ENCODE measurements at regions not wholly inside any gene's neighbourhood (a gene's known extent, or its start where the extent isn't known, plus 50 kb on each side); places are given as distances from the start of the nearest gene placed in this dataset.

DNA sequence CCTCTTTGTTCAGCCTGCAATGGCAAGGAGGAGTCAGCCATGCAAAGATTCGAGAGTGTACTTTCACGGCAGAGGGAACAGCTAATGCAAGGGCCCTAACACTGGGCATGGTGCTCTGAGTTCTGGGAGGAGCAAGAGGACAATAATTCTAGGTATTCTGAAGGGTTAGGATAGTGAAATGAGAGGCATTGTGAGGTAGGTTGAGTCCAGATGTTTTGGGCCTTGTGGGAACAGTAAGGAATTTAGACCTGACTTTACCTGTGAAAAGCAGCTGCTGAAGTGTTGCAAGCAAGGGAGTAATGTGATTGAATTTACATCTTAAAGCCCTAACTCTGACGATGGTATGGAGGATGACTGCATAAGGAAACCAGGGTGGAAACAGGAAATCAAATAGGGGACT lies 211.6 kb downstream of the CNTN3 start:
- no peak for DNase-seq (ENCODE audit: low spot score in 2 of 2)
- H3K4me1 ChIP-seq: no peaks in the 10 kb centered on the region
- no peak overlapping the region for H3K27ac ChIP-seq
- no peaks in the 10 kb centered on the region for H3K27me3 ChIP-seq
- intact Hi-C loops (cut with DNase I; ENCODE audit: low total_unique reads): no loop called here
- TF ChIP-seq POLR2A (IDR thresholded peaks at IDR 0.05) (no peak), POLR2AphosphoS5 (IDR thresholded peaks at IDR 0.05) (no peak)
- TF ChIP-seq, protein P1, sequence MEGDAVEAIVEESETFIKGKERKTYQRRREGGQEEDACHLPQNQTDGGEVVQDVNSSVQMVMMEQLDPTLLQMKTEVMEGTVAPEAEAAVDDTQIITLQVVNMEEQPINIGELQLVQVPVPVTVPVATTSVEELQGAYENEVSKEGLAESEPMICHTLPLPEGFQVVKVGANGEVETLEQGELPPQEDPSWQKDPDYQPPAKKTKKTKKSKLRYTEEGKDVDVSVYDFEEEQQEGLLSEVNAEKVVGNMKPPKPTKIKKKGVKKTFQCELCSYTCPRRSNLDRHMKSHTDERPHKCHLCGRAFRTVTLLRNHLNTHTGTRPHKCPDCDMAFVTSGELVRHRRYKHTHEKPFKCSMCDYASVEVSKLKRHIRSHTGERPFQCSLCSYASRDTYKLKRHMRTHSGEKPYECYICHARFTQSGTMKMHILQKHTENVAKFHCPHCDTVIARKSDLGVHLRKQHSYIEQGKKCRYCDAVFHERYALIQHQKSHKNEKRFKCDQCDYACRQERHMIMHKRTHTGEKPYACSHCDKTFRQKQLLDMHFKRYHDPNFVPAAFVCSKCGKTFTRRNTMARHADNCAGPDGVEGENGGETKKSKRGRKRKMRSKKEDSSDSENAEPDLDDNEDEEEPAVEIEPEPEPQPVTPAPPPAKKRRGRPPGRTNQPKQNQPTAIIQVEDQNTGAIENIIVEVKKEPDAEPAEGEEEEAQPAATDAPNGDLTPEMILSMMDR (IDR thresholded peaks at IDR 0.05): no peak
- no peak overlapping the region for H3K4me3 ChIP-seq
- H3K9me3 ChIP-seq: peaks cover 0 to 9% of the 10 kb centered on the region in 2 donors
- no peaks in the 10 kb centered on the region for H3K36me3 ChIP-seq

- H3K4me1 ChIP-seq: no peaks in the 10 kb centered on the region
- H3K4me3 ChIP-seq: no peak overlapping the region
- H3K27ac ChIP-seq: no peak overlapping the region
- peaks cover 0 to 18% of the 10 kb centered on the region in 2 donors for H3K9me3 ChIP-seq
- no peak for DNase-seq (ENCODE audit: low spot score in 2 of 2)
- no peaks in the 10 kb centered on the region for H3K36me3 ChIP-seq
- H3K27me3 ChIP-seq: no peaks in the 10 kb centered on the region
- TF ChIP-seq, protein P1 (IDR thresholded peaks at IDR 0.05): no peak
- TF ChIP-seq POLR2AphosphoS5 (IDR thresholded peaks at IDR 0.05): no peak
- TF ChIP-seq POLR2A (IDR thresholded peaks at IDR 0.05): no peak
- intact Hi-C loops (cut with DNase I; ENCODE audit: low total_unique reads): no loop called here
These were observed 221.0 kb downstream of the CNTN3 start for GRCh38 chr3:74393426-74393825.

DNA sequence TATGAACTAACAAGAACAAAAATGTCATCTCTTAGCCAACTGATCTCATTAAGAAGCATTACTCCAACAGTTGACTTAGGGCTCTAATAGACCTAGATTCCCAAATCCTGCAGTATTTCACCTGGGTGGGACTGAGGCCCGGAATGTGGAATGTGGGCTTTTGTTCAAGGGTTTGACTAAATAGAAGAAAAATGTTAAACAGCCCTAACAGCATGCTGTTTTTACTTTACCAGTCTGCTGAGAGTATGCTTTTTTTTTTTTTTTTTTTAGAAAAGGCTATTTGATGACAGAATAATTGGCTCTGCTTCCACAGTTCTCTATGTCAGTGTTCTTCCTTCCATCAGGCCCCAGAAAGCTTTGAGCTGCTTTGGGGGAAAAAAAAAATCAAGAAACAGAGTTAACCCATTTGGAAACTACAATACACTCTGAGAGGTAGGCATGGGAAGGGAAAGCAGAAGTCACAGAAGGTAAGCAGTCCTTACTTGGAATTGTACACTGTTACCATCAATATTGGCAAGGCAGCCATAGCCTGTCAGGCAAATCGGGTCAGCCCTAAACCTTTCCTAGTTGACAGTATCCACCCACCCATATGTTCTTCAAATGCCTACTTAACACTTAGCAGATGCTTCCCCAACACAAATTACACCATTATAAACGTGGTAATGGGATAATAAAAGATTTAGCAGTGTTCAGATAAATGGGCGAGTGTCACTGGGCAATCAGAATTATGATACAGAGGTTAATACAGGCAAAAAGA lies 224.2 kb downstream of the CNTN3 start:
- Histone ChIP-seq H3K4me3 (no peak overlapping the region), H3K27me3 (no peaks in the 10 kb centered on the region), H3K9me3 (no peaks in the 10 kb centered on the region), H3K36me3 (no peaks in the 10 kb centered on the region), H3K4me1 (no peaks in the 10 kb centered on the region), H3K27ac (no peak overlapping the region)
- no peak for DNase-seq (ENCODE audit: low spot score in 2 of 2)
- intact Hi-C loops (cut with DNase I; ENCODE audit: low total_unique reads): no loop called here
- no peak for TF ChIP-seq POLR2AphosphoS5 (IDR thresholded peaks at IDR 0.05)
- no peak for TF ChIP-seq POLR2A (IDR thresholded peaks at IDR 0.05)
- TF ChIP-seq, protein P1 (IDR thresholded peaks at IDR 0.05): no peak

DNA sequence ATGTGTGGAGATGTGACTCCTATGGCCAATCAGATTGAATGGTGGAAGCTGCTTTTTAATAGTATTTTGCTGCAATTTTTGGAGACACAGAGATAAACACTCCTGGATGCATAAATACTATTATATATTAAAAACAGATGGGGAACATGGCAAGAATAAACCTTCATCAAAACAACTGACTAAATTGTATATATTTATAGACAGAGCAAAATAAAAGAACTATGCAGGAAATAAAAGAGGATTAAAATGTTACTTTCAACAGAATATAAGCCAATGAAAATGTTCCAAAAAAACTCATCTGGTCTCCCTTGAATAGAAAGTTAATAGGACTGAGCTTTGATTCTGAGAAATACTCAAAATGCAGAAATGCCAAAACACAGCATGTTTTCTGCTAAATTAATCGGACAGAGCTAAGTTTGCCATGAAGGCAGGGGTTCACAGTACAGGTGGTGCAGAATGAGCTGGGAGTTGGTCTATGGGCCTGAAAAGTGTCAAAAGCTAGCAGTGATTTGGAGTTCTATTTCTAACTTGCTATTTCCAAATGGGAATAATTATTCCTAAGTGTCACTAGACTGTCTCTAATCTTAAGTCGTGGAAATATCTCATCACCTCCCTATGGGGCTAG lies 227.2 kb downstream of the CNTN3 start:
- Histone ChIP-seq H3K27me3 (no peaks in the 10 kb centered on the region), H3K4me1 (no peaks in the 10 kb centered on the region), H3K27ac (no peak overlapping the region), H3K9me3 (no peaks in the 10 kb centered on the region), H3K36me3 (no peaks in the 10 kb centered on the region), H3K4me3 (no peak overlapping the region)
- DNase-seq (ENCODE audit: low spot score in 2 of 2): no peak
- TF ChIP-seq POLR2AphosphoS5 (IDR thresholded peaks at IDR 0.05): no peak
- TF ChIP-seq, protein P1 (IDR thresholded peaks at IDR 0.05): no peak
- intact Hi-C loops (cut with DNase I; ENCODE audit: low total_unique reads): no loop called here

DNA sequence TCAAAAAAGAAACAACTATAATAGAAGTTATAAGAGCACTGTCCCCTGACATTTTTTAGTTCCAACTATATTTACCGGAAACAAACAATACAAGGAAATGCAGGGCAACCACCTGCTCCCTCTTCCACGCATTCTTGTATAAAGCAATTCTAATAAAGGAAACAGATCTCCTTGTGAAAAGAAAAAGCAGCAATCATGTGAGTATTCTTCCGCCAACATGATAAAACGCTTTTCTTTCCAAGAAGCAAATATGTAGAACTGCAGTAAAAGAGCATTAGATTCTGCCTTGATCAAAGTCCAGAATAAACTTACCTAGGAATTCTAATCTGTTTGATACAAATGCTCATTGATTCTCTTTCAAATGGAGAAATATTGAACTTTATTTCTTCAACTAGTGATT lies 230.3 kb downstream of the CNTN3 start:
- H3K4me3 ChIP-seq: no peak overlapping the region
- intact Hi-C loops (cut with DNase I; ENCODE audit: low total_unique reads): no loop called here

More for the DNA sequence above, 230.3 kb downstream of the CNTN3 start:
- DNase-seq (ENCODE audit: low spot score in 2 of 2): no peak
- Histone ChIP-seq H3K36me3 (no peaks in the 10 kb centered on the region), H3K4me1 (no peaks in the 10 kb centered on the region), H3K27me3 (no peaks in the 10 kb centered on the region), H3K9me3 (no peaks in the 10 kb centered on the region), H3K27ac (no peak overlapping the region)
- TF ChIP-seq POLR2AphosphoS5 (IDR thresholded peaks at IDR 0.05) (no peak), POLR2A (IDR thresholded peaks at IDR 0.05) (no peak)
- TF ChIP-seq, protein P1 (IDR thresholded peaks at IDR 0.05): no peak

All from breast epithelium (tissue), 4 donors.